ENCODE measurements at regions not wholly inside any gene's neighbourhood (a gene's known extent, or its start where the extent isn't known, plus 50 kb on each side); places are given as distances from the start of the nearest gene placed in this dataset.

DNA sequence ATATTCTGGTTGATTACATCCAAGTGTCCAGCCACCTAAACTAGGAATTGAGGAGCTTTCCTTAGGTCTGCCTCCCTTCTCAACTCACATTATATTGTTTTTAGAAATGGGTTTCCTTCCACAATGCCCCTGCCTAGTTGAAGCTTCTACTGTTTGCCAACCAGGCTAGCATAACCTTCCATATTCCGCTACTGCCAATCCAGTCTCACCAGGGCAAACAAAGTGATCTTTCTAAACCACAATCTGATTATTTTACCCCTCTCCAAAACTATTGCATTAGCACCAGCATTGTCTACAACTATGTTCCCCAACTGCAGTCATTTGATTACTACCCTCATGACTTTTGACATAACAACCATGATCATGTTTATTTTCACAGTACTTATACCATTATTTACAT lies 115.8 kb upstream of the RASEF start:
- H3K4me3 ChIP-seq (ENCODE audit: low read length) = no peak overlapping the region
- TF ChIP-seq, protein P1, sequence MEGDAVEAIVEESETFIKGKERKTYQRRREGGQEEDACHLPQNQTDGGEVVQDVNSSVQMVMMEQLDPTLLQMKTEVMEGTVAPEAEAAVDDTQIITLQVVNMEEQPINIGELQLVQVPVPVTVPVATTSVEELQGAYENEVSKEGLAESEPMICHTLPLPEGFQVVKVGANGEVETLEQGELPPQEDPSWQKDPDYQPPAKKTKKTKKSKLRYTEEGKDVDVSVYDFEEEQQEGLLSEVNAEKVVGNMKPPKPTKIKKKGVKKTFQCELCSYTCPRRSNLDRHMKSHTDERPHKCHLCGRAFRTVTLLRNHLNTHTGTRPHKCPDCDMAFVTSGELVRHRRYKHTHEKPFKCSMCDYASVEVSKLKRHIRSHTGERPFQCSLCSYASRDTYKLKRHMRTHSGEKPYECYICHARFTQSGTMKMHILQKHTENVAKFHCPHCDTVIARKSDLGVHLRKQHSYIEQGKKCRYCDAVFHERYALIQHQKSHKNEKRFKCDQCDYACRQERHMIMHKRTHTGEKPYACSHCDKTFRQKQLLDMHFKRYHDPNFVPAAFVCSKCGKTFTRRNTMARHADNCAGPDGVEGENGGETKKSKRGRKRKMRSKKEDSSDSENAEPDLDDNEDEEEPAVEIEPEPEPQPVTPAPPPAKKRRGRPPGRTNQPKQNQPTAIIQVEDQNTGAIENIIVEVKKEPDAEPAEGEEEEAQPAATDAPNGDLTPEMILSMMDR (conservative IDR thresholded peaks at IDR 0.05; ENCODE audit: low read depth, low read length) = no peak
- DNase-seq (ENCODE audit: low read depth) = no peak

DNA sequence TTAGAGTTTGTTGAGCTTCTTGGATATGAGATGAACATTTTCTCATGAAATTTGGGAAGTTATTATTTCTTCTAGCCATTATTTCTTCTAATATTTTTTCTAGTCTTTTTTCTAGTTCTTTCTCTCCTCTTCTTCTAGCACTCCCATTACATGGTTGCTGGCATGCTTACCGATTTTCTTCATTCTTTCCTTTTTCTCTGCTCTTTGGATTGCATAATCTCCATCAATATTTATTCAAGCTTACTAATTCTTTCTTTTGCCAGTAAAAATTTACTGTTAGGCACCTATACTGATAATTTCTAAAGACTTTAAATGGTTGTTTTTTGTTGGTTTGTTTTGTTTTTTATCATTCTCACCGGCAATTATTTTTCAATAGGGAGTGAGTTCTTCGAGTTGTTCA lies 114.8 kb upstream of the RASEF start:
- no peak for DNase-seq (ENCODE audit: low read depth)
- H3K4me3 ChIP-seq (ENCODE audit: low read length) = no peak overlapping the region
- TF ChIP-seq, protein P1 (conservative IDR thresholded peaks at IDR 0.05; ENCODE audit: low read depth, low read length) = no peak

DNA sequence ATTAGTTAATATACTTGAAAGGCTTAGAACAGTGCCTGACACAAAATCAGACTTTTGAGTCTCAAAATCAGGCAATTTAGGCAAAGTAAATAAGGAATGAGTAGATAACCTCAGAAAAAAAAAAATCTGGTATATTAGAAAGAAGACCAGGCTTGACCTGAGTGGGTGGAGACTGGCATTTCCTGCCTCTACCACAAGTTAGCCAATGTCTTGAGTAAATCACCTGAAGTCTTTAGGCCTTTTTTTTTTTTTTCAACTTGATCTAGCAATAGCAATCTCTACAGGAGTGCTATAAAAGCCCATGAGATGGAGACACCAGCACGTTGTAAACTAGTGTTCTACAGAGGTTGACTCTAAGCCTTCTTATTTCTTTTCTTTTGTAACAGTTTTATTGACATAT lies 104.2 kb upstream of the RASEF start:
- DNase-seq (ENCODE audit: low read depth) = no peak
- H3K4me3 ChIP-seq (ENCODE audit: low read length) = no peak overlapping the region
- TF ChIP-seq, protein P1 (conservative IDR thresholded peaks at IDR 0.05; ENCODE audit: low read depth, low read length) = no peak

DNA sequence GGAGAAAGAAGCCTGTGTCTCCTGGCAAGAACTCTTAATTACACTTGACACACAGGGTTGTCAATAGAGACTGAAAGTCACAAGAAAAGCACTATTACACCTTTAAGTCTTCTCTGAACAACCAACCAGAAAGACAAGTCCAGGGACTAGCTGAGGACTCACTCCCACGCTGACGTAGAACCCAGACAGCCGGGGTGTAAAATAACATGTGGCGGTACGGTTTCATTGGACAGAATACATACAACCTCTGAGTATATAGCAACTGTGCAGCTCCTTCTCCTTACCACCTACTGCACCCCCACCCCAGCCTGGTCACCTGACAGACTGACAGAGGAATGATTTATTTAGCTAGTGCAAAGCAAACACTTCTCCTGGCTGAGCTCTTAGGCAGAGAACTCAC lies 103.4 kb upstream of the RASEF start:
- TF ChIP-seq, protein P1 (conservative IDR thresholded peaks at IDR 0.05; ENCODE audit: low read depth, low read length) = no peak
- DNase-seq (ENCODE audit: low read depth) = no peak
- no peak overlapping the region for H3K4me3 ChIP-seq (ENCODE audit: low read length)

DNA sequence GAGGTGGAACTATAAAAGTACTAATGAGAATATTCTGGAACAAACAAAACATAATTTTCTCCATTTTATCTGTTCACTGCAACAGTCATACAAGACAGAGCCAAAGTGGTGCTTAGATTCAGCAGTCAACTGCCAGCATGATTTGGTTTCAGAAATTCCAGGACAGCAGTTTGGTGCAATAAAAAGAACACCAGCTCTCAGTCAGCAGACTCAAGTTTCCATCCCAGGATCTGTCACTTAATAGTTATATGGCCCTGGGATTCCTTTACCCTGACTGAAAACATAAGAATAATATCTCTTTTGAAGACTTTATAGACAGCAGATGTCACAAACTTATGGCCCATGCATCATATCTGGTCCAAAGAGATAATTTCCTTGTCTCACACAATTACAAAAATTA lies 92.8 kb upstream of the RASEF start:
- TF ChIP-seq, protein P1 (conservative IDR thresholded peaks at IDR 0.05; ENCODE audit: low read depth, low read length) = no peak
- no peak overlapping the region for H3K4me3 ChIP-seq (ENCODE audit: low read length)
- no peak for DNase-seq (ENCODE audit: low read depth)

DNA sequence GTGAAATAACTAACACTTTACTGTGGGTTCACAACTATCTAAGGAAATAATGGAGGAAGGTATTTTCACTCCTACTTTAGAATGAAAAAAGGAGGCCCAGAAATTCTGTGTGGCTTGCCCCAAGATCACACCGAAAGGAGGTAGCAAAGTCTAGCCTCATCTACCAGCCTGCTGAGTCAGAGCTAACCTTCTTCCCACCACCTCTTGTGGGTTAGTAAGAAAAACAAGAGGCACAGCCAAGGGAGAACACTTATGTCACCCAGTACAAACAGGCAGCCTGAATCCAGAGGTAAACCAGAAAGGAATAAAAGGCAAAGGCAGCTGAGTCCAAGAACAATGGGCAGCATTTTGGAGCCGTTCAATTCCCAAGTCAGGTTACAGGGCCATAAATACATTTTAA lies 91.9 kb upstream of the RASEF start:
- DNase-seq (ENCODE audit: low read depth) = peak; percentile 21
- TF ChIP-seq, protein P1 (conservative IDR thresholded peaks at IDR 0.05; ENCODE audit: low read depth, low read length) = no peak
- H3K4me3 ChIP-seq (ENCODE audit: low read length) = no peak overlapping the region

DNA sequence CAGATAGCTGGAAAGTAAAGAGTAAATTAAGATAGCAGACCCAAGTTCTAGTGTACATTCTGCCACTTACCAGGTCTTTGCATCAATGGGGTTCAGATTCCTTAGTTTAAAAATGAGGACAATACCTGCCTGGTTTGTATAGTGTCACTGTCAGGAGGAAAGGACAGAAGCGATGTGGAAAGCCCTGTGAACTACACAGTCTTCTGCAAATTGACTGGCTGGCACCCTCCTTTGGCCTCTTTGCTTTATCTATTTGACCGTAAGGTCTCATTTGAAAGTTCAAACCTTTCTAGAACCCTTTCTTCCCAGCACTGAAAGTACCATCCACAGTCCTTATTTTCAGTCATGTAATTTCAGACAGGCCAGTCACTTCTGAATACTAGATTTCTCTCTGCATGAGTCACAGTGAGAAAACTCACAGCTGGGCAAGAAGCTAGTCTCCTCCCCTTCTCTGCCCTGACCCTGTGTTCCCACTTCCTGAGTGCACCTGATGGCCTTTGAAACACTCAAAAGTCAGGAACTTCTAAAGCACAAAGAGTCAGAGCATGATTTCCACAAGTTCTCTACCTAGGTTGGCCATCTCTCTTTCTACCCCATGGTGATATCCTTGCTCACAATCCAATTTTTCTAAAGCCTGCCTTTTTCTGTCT lies 91.3 kb upstream of the RASEF start:
- no peak for DNase-seq (ENCODE audit: low read depth)
- TF ChIP-seq, protein P1 (conservative IDR thresholded peaks at IDR 0.05; ENCODE audit: low read depth, low read length) = no peak

More for the DNA sequence above, 91.3 kb upstream of the RASEF start:
- no peak overlapping the region for H3K4me3 ChIP-seq (ENCODE audit: low read length)
